HUES6 (cell line): ENCODE measurements at regions not wholly inside any gene's neighbourhood (a gene's known extent, or its start where the extent isn't known, plus 50 kb on each side); places are given as distances from the start of the nearest gene placed in this dataset.

Source experiments
- H3K27ac ChIP-seq: 2 replicates; pipeline ENCODE4 v1.7.0; 2013; ENCODE audit warnings: low read depth, mild to moderate bottlenecking, low read length, inconsistent platforms
- H3K27me3 ChIP-seq: 2 replicates; pipeline ENCODE4 v1.6.1; 2013; ENCODE audit warnings: low read length; ENCODE audit not compliant: control insufficient read depth, insufficient read depth
- H3K36me3 ChIP-seq: 2 replicates; pipeline ENCODE4 v1.6.1; 2013; ENCODE audit warnings: low read length; ENCODE audit not compliant: control insufficient read depth, insufficient read depth
- H3K4me1 ChIP-seq: 2 replicates; pipeline ENCODE4 v1.6.1; 2013; ENCODE audit warnings: low read length; ENCODE audit not compliant: control insufficient read depth, insufficient read depth
- H3K4me3 ChIP-seq: 2 replicates; pipeline ENCODE4 v1.5.1; 2013; ENCODE audit warnings: low read depth, low read length
- H3K9ac ChIP-seq: one replicate; pipeline ENCODE4 v1.6.1; 2013; ENCODE audit warnings: mild to moderate bottlenecking, low read length
- H3K9me3 ChIP-seq: 2 replicates; pipeline ENCODE4 v1.6.1; 2013; ENCODE audit warnings: low read depth, low read length; ENCODE audit not compliant: control insufficient read depth, insufficient read depth

DNA sequence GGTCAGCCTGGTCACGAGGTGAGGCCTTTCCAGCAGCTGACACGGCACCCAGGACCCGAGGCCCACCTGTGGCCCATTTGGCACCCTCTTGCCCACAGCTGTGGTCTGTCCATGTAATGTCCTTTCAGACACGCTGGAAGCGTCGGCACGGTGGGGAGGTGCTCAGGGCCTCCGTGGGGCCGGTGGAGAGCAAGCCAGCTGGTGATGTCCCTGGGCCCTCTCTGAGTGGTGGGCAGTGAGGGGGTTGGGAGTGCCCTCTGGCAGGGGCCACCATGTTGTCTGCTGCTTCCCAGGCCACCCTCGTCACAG is 97.3 kb upstream of the ZNF469 start:
- no peaks in the 10 kb centered on the region for H3K36me3 ChIP-seq
- peaks cover 89% of the 10 kb centered on the region for H3K9me3 ChIP-seq
- H3K27me3 ChIP-seq = peaks cover 3% of the 10 kb centered on the region; the same call in 1 of the 2 replicates
- H3K9ac ChIP-seq = no peak overlapping the region
- no peak overlapping the region for H3K4me3 ChIP-seq
- H3K27ac ChIP-seq = no peak overlapping the region
- no peaks in the 10 kb centered on the region for H3K4me1 ChIP-seq

DNA sequence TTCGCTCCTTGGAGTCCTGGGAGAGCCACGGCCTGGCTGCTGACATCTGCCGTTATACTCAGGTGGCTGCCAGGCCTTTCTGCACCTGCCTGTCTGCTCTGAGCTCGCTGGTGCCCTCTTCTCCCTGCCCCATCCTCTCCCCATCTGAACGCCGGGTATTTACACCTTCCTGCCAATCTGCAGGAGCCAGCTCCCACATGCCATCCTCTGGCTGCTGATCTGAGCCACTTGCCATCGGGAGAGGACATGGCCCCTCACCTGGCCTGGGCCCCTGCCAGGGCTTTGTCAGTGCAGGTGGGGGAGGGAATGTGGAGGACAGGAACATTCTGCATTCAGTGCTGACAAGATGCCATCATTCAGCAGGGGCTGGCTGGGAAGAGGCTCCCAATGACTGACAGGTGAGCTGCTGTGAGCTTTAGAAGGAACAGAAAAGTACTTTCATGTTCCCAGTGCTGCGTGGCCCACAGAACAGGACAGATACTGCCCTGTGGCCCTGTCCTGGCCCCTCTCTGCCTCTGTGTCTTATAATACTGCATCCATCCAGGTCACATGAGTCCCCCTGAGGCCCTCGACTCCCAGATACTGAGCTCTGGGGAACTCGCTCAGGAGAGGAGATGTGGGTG is 96.3 kb upstream of the ZNF469 start:
- H3K27me3 ChIP-seq = peaks cover 3% of the 10 kb centered on the region; the same call in 1 of the 2 replicates
- H3K4me1 ChIP-seq = no peaks in the 10 kb centered on the region
- no peaks in the 10 kb centered on the region for H3K36me3 ChIP-seq
- H3K9me3 ChIP-seq = peaks cover 82% of the 10 kb centered on the region
- no peak overlapping the region for H3K27ac ChIP-seq
- no peak overlapping the region for H3K4me3 ChIP-seq
- no peak overlapping the region for H3K9ac ChIP-seq

DNA sequence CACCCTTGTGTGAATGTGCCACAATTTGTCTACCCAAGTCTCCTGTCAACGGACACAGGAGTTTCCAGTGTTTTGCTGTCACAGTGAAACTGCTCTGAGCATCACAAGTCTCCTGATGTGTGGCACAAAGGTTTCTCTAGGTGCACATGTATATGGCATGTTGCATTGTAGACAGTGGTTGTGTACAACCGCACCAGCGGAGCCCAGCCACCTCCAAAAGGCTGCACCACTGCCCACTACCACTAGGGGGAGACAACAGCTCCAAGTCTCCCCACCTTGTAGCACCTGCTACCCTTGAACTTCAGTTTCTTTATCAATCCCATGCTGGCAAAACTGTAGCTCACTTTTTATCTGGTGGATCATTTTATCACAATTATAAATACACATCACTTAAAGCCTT is 95.5 kb upstream of the ZNF469 start:
- Histone ChIP-seq H3K27me3 (peaks cover 3% of the 10 kb centered on the region; the same call in 1 of the 2 replicates), H3K9me3 (peaks cover 81% of the 10 kb centered on the region), H3K4me3 (no peak overlapping the region), H3K4me1 (no peaks in the 10 kb centered on the region), H3K27ac (no peak overlapping the region), H3K9ac (no peak overlapping the region), H3K36me3 (no peaks in the 10 kb centered on the region)

DNA sequence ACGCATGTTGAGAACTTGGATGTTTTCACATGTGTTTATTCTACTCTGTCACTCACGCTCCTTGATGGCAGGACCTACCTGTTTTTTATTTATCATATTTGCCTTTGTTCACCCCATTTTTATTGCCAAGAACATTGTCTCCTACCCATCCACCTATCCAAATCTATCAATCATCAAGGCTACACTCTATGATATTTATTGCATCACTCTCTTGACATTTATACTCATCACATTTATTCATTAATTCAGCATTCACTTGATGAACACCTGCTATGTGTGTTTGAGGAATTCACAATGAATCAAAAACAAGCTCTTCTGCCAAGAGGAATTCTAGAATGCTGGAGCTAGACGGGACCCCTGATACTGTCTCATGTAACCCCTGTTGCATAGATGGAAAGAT is 94.5 kb upstream of the ZNF469 start:
- Histone ChIP-seq H3K4me3 (no peak overlapping the region), H3K9me3 (peaks cover 76% of the 10 kb centered on the region)

DNA sequence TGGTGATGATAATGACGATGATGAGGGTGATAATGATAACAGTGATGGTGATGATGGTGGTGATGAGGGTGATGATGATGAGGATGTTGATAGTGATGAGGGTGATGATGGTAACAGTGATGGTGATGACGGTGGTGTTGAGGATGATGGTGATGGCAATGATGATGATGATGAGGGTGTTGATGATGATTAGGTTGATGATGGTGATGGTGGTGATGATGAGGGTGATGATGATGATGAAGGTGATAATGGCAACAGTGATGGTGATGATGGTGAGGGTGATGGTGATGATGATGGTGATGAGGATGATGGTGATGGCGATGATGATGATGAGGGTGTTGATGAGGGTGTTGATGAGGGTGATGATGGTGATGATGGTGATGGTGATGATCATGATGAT is 93.8 kb upstream of the ZNF469 start:
- H3K9ac ChIP-seq = no peak overlapping the region
- no peaks in the 10 kb centered on the region for H3K36me3 ChIP-seq
- H3K4me3 ChIP-seq = no peak overlapping the region
- peaks cover 3% of the 10 kb centered on the region; the same call in 1 of the 2 replicates for H3K27me3 ChIP-seq
- H3K4me1 ChIP-seq = no peaks in the 10 kb centered on the region
- H3K9me3 ChIP-seq = peaks cover 71% of the 10 kb centered on the region
- no peak overlapping the region for H3K27ac ChIP-seq

More for the DNA sequence above, 94.5 kb upstream of the ZNF469 start:
- Histone ChIP-seq H3K36me3 (no peaks in the 10 kb centered on the region), H3K4me1 (no peaks in the 10 kb centered on the region), H3K27me3 (peaks cover 3% of the 10 kb centered on the region; the same call in 1 of the 2 replicates), H3K9ac (no peak overlapping the region), H3K27ac (no peak overlapping the region)

DNA sequence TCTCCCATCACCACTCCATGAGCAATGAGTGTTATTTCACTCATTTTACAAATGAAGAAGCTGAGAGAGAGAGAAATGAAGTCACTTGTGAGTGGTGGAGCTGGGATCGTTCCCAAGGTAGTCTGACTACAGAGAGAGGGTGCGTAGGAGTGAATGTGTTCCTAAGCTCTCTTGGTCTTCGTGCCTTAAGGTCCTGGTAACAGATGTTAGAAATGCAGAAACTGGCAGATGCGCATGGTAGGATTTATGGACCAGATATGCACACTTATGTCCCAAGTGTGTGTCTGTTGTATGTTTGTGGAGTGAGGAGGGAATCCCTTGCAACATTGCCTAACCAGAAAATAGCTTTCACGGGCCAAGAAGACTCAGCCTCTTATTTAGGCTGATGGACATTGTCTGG is 93.2 kb upstream of the ZNF469 start:
- Histone ChIP-seq H3K4me3 (no peak overlapping the region), H3K27ac (no peak overlapping the region), H3K9me3 (peaks cover 66% of the 10 kb centered on the region), H3K9ac (no peak overlapping the region), H3K27me3 (peaks cover 3% of the 10 kb centered on the region; the same call in 1 of the 2 replicates), H3K4me1 (no peaks in the 10 kb centered on the region), H3K36me3 (no peaks in the 10 kb centered on the region)

DNA sequence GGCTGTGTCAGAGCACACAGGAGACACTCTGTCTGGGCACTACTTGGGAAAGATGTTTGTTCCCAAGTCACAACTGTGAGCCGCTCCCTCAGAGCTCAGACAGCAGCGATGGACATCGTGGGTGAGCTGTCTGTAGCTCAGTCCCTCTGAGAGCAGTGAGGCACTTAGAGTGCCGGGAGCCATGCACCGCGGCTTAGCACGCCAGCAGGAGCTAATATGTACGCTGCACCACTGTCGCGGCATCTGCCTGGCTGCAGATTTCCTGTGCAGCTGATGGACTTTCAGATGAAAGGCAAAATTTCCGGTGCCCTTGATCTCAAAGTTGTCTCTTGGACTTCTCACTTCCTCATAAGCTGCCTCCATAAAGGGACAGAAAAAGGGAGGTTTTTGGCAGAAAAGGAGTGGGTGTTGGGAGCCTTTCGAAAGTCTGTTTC is 92.8 kb upstream of the ZNF469 start:
- Histone ChIP-seq H3K9me3 (peaks cover 62% of the 10 kb centered on the region), H3K9ac (no peak overlapping the region), H3K4me3 (no peak overlapping the region)

DNA sequence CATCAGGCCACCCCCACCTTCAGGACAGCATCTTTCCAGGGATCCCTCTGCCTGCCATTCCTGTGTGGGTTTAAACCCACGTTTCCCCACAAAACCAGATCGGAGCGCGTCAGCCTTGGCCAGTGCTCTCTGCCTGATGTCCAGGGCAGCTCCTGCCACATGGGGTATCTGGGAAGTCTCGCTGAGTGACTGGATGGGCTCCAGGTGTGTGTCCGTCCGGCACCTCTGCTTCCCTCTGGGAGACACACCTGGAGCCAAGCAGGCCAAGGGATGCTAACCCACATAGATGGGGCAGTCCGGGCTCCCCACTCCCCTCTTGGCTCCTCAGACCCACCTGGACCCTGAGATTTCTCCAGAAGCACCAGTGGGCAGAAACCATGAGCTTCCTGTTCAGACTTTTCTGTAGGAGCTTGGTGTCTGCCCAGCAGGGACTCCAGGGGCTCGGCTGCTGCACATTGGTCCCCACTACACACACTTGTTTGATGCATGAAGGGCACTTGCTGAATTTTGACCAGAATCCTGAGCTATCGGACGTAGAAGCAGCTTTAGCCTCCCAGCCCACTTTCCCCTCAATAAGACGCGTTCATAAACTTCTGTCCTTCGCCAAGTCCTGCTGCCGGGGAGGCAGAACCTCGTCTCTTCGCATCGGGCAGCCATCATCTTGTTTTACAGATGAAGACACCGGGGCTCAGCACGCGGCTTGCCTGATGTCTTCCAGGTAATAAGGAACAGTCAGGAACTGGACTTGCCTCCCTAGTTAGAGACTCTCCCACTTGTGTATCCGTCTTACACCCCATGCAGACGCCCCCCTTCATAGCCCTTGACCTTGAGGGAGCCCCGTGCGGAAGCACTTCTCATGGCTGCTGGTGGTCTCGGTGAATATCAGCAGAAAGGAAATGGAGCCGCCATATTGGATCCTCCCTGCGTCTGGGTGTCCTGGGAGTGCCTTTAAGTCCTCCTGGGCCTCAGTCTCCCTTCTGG is 91.6 kb upstream of the ZNF469 start:
- H3K9ac ChIP-seq = no peak overlapping the region
- no peak overlapping the region for H3K27ac ChIP-seq
- H3K4me3 ChIP-seq = no peak overlapping the region
- no peaks in the 10 kb centered on the region for H3K4me1 ChIP-seq
- H3K36me3 ChIP-seq = no peaks in the 10 kb centered on the region
- peaks cover 51% of the 10 kb centered on the region for H3K9me3 ChIP-seq
- peaks cover 3% of the 10 kb centered on the region; the same call in 1 of the 2 replicates for H3K27me3 ChIP-seq

More for the DNA sequence above, 92.8 kb upstream of the ZNF469 start:
- H3K27me3 ChIP-seq = peaks cover 3% of the 10 kb centered on the region; the same call in 1 of the 2 replicates
- H3K4me1 ChIP-seq = no peaks in the 10 kb centered on the region
- no peak overlapping the region for H3K27ac ChIP-seq
- H3K36me3 ChIP-seq = no peaks in the 10 kb centered on the region

DNA sequence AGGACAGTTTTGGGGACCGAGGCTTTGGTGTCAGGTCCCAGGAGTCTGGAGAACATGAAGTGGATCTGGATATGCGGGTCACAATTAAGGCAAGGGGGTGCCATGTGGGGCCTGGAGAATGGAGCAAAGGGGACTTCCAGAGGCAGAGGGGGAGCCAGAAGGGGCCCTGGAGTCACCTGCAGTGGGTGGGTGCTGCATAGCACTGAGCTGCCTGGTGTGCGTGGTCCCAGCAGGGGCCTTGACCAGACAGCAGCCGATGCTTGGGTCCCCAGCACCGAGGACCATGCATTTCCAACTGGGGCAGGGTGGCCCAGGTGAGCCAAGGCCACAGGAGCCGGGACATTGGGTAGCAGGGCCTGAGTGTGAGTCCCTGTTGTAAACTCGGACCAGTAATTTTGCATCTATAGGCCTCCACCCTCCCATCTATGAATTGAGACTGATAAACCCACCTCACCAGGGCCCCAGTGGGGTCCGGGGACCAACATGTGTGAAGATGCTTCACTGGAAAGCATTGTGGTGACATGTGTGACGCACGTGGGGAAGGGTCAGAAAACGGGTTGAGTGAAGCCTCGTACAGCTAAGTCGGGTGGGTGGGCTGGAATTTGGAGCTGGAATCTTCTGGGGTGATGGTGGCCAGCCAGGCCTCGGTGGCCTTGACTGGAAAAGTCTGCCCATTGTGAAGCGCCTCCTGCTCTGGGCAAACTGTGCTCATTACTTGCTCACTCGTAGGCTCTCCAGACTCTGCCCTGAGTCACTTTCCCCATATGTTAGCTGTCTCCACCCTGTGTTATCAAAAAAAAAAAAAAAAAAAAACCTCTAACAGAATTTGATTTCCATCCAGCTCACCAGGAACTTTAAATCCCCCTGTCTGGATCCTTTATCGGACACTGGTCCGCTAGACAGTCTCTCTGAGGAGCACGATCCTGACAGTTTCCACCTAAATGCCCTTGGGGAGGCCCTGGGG is 90.5 kb upstream of the ZNF469 start:
- H3K36me3 ChIP-seq = no peaks in the 10 kb centered on the region
- H3K4me3 ChIP-seq = no peak overlapping the region
- H3K9ac ChIP-seq = no peak overlapping the region
- no peak overlapping the region for H3K27ac ChIP-seq
- peaks cover 3% of the 10 kb centered on the region; the same call in 1 of the 2 replicates for H3K27me3 ChIP-seq
- peaks cover 39% of the 10 kb centered on the region for H3K9me3 ChIP-seq
- H3K4me1 ChIP-seq = no peaks in the 10 kb centered on the region

DNA sequence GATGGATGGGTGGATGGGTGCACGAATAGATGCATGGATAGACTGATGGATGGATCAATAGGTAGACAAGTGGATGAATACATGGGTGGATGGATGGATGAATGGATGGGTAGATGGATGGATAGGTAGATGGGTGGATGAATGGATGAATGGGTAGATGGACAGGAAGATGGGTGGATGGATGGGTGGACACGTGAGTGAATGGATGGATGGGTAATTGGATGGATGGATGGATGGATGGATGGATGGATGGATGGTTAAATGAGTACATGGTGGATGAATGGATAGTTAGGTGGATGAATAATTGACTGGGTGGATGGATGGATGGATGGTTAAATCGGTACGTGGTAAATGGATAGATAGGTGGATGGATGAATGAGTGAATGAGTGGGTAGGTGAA is 89.7 kb upstream of the ZNF469 start:
- Histone ChIP-seq H3K4me1 (no peaks in the 10 kb centered on the region), H3K4me3 (no peak overlapping the region), H3K27me3 (peaks cover 3% of the 10 kb centered on the region; the same call in 1 of the 2 replicates), H3K27ac (no peak overlapping the region), H3K9ac (no peak overlapping the region), H3K9me3 (peaks cover 31% of the 10 kb centered on the region), H3K36me3 (no peaks in the 10 kb centered on the region)
